GM12878 (cell line): ENCODE measurements at regions not wholly inside any gene's neighbourhood (a gene's known extent, or its start where the extent isn't known, plus 50 kb on each side); places are given as distances from the start of the nearest gene placed in this dataset.

Source experiments
- ATAC-seq: fragments of 200-7000 bp; cut with Tn5 transposase; 3 replicates; pipeline ENCODE4 v1.9.1; 2020; ENCODE audit warnings: mild to moderate bottlenecking, moderate library complexity
- BruUV-seq: library from RNA; stranded (reverse); fragments of 400-500 nt; replicated peaks from 2 replicates; lab custom pipeline; 2021; lab: Mats Ljungman, UMichigan
- CTCF ChIA-PET: fragments of 300-600 bp; sonication (Branson Sonifier 250); formaldehyde crosslinking; extraction: SDS; loops from one replicate; lab custom pipeline; 2021; ENCODE audit warnings: inconsistent platforms; lab: Yijun Ruan, JAX
- POLR2A ChIA-PET: fragments of 350-600 bp; formaldehyde crosslinking; extraction: SDS; loops from one replicate; lab custom pipeline; 2021; ENCODE audit warnings: inconsistent platforms; lab: Charles Lee
- RAD21 ChIA-PET: fragments of 300-600 bp; sonication (Branson Sonifier 250); formaldehyde crosslinking; loops from one replicate; lab custom pipeline; 2023; ENCODE audit warnings: antibody characterized with exemption; ENCODE audit not compliant: unreplicated experiment; lab: Charles Lee
- SMC1A ChIA-PET: fragments of 300-600 bp; sonication (Branson Sonifier 250); formaldehyde crosslinking; loops from one replicate; lab custom pipeline; 2023; ENCODE audit not compliant: unreplicated experiment, uncharacterized antibody; lab: Charles Lee
- DNase-seq: peaks from one replicate; pipeline ENCODE4 v3.0.0-alpha.2; 2011; ENCODE audit warnings: low read depth, low spot score
- FAIRE-seq: peaks from 3 replicates; lab custom pipeline; 2011; peaks lifted over from hg19 to GRCh38; lab: Jason Lieb, UNC
- H2AFZ ChIP-seq: 2 replicates; pipeline ENCODE4 v1.6.0; 2011; ENCODE audit warnings: low read depth, low read length, control low read depth; ENCODE audit not compliant: control insufficient read depth
- H3K27ac ChIP-seq: 2 replicates; pipeline ENCODE4 v1.5.1; 2011; ENCODE audit warnings: control low read depth; ENCODE audit not compliant: control insufficient read depth, insufficient read depth
- H3K27me3 ChIP-seq, 2 experiments: replicated peaks in 1 of 2; 2 replicates each; pipeline versions ENCODE4 v1.6.0 to v1.6.1; 2011; ENCODE audit warnings: low read length in 1 of 2; ENCODE audit not compliant: control insufficient read depth in 2 of 2, insufficient read depth in 2 of 2
- H3K36me3 ChIP-seq, 2 experiments: 2 replicates each; pipeline ENCODE4 v1.5.1; 2011; ENCODE audit warnings: low read length in 1 of 2; ENCODE audit not compliant: control insufficient read depth in 2 of 2, insufficient read depth in 2 of 2
- H3K4me1 ChIP-seq: 2 replicates; pipeline ENCODE4 v1.6.1; 2011; ENCODE audit warnings: mild to moderate bottlenecking, low read length, moderate library complexity, mixed read lengths; ENCODE audit not compliant: control insufficient read depth, insufficient read depth
- H3K4me2 ChIP-seq: 2 replicates; pipeline ENCODE4 v1.6.0; 2011; ENCODE audit warnings: control low read depth; ENCODE audit not compliant: control insufficient read depth, insufficient read depth
- H3K4me3 ChIP-seq: fragments of 200-600 bp; sonication (generic); 2 replicates; pipeline ENCODE4 v1.5.1; 2016
- H3K79me2 ChIP-seq: 2 replicates; pipeline ENCODE4 v1.6.0; 2011; ENCODE audit warnings: low read length; ENCODE audit not compliant: control insufficient read depth, insufficient read depth
- H3K9ac ChIP-seq: 2 replicates; pipeline ENCODE4 v1.8.0; 2011; ENCODE audit warnings: low read length, control low read depth, mixed read lengths; ENCODE audit not compliant: control insufficient read depth, insufficient read depth
- H3K9me3 ChIP-seq: replicated peaks from 3 replicates; pipeline ENCODE4 v1.5.1; 2011; ENCODE audit warnings: mild to moderate bottlenecking, low read length; ENCODE audit not compliant: control insufficient read depth, insufficient read depth
- H4K20me1 ChIP-seq: 2 replicates; pipeline ENCODE4 v1.6.0; 2011; ENCODE audit not compliant: control insufficient read depth, insufficient read depth
- EED ChIP-seq: sonication (generic); IDR thresholded peaks from 2 replicates; pipeline ENCODE4 v1.6.1; 2016; ENCODE audit warnings: antibody characterized with exemption, low read depth
- EGR1 ChIP-seq, 2 experiments: IDR thresholded peaks; 1 replicate in 1 of 2; 2 replicates in 1 of 2; pipeline ENCODE4 v1.6.1; 2011 to 2012; ENCODE audit warnings: low read depth in 2 of 2, low read length in 2 of 2, borderline replicate concordance in 1 of 2, mild to moderate bottlenecking in 1 of 2, moderate library complexity in 1 of 2
- MXI1 ChIP-seq: fragments of 150-350 bp; IDR thresholded peaks from 2 replicates; pipeline ENCODE4 v1.6.1; 2011; ENCODE audit warnings: low read depth, mild to moderate bottlenecking, inconsistent platforms, low read length, improper control_type of control experiment
- NFYB ChIP-seq: IDR thresholded peaks from 2 replicates; pipeline ENCODE4 v1.6.1; 2011; ENCODE audit warnings: low read depth, mild to moderate bottlenecking, low read length, improper control_type of control experiment, moderate library complexity; ENCODE audit not compliant: insufficient read depth
- RAD51 ChIP-seq: fragments of 450-650 bp; IDR thresholded peaks from 2 replicates; pipeline ENCODE4 v1.6.1; 2016; ENCODE audit warnings: moderate library complexity, mild to moderate bottlenecking, inconsistent platforms
- SMAD1 ChIP-seq: fragments of 450-650 bp; IDR thresholded peaks from 2 replicates; pipeline ENCODE4 v1.6.1; 2018; ENCODE audit warnings: mild to moderate bottlenecking, low read depth; ENCODE audit not compliant: partially characterized antibody
- SPI1 ChIP-seq: IDR thresholded peaks from 2 replicates; pipeline ENCODE4 v1.6.1; 2011; ENCODE audit warnings: low read depth, mild to moderate bottlenecking, low read length, moderate library complexity, borderline replicate concordance; ENCODE audit not compliant: insufficient read depth
- TCF3 ChIP-seq: IDR thresholded peaks from 2 replicates; pipeline ENCODE4 v1.6.1; 2012; ENCODE audit warnings: low read depth, mild to moderate bottlenecking, low read length, borderline replicate concordance; ENCODE audit not compliant: insufficient read depth
- ZNF24 ChIP-seq: fragments of 450-650 bp; IDR thresholded peaks from 2 replicates; pipeline ENCODE4 v1.6.1; 2017; ENCODE audit warnings: antibody characterized with exemption, mild to moderate bottlenecking
- WGBS: methylation state at CpG from one replicate; pipeline ENCODE4 v1.1.6; 2016; ENCODE audit warnings: low lambda C conversion rate; ENCODE audit not compliant: insufficient replicate concordance, insufficient coverage; ENCODE audit errors: missing lambda C conversion rate; 5-methylcytosine and 5-hydroxymethylcytosine counted together
- in situ Hi-C: fragments of 300-500 bp; cut with MboI; formaldehyde crosslinking; loops from 9 replicates; pipeline ENCODE4 v1.14.3; 2018; ENCODE audit warnings: mixed read lengths
- intact Hi-C: fragments of 100-400 bp; cut with micrococcal nuclease; formaldehyde crosslinking; loops from one replicate; pipeline ENCODE4 v1.14.2; 2022; ENCODE audit not compliant: unreplicated experiment
- TF ChIP-seq, protein P1 (sequence below): fragments of 450-650 bp; formaldehyde crosslinking; IDR thresholded peaks from 2 replicates; pipeline ENCODE4 v1.4.0; 2022; ENCODE audit warnings: mild to moderate bottlenecking, moderate library complexity
- TF ChIP-seq, protein P2 (sequence below): IDR thresholded peaks from 2 replicates; pipeline ENCODE4 v1.6.1; 2011; ENCODE audit warnings: low read depth, mild to moderate bottlenecking, low read length, moderate library complexity, borderline replicate concordance; ENCODE audit errors: extremely low read depth

GRCh38 chr4:85409251-85409650 lies 65.7 kb upstream of the ARHGAP24 start:
- SMC1A ChIA-PET = no interaction called here
- WGBS = 67% methylated on average over 2 of the region's 2 CpGs
- no peak overlapping the region for H2AFZ ChIP-seq
- POLR2A ChIA-PET = no interaction called here
- ATAC-seq (no peak), FAIRE-seq (no peak), DNase-seq (no peak)
- no peaks in the 10 kb centered on the region for H3K9me3 ChIP-seq
- no peak overlapping the region for H3K4me3 ChIP-seq
- no TSS peak for BruUV-seq
- H3K9ac ChIP-seq = no peak overlapping the region
- intact Hi-C loops = no loop called here
- no peak overlapping the region for H3K27ac ChIP-seq
- in situ Hi-C loops = no loop called here
- H4K20me1 ChIP-seq = no peaks in the 10 kb centered on the region
- RAD21 ChIA-PET = no interaction called here
- no peaks in the 10 kb centered on the region for H3K36me3 ChIP-seq
- no peaks in the 10 kb centered on the region; a peak in 1 of 4 replicates for H3K27me3 ChIP-seq
- CTCF ChIA-PET = no interaction called here
- no peak for TF ChIP-seq EGR1 (IDR thresholded peaks at IDR 0.05; ENCODE audit: borderline replicate concordance in 1 of 2, low read depth in 2 of 2, low read length in 2 of 2)
- no peak for TF ChIP-seq ZNF24
- TF ChIP-seq EED = no peak
- TF ChIP-seq SPI1 = no peak
- no peak for TF ChIP-seq SMAD1
- no peak for TF ChIP-seq TCF3
- no peak for TF ChIP-seq RAD51
- TF ChIP-seq, protein P1, sequence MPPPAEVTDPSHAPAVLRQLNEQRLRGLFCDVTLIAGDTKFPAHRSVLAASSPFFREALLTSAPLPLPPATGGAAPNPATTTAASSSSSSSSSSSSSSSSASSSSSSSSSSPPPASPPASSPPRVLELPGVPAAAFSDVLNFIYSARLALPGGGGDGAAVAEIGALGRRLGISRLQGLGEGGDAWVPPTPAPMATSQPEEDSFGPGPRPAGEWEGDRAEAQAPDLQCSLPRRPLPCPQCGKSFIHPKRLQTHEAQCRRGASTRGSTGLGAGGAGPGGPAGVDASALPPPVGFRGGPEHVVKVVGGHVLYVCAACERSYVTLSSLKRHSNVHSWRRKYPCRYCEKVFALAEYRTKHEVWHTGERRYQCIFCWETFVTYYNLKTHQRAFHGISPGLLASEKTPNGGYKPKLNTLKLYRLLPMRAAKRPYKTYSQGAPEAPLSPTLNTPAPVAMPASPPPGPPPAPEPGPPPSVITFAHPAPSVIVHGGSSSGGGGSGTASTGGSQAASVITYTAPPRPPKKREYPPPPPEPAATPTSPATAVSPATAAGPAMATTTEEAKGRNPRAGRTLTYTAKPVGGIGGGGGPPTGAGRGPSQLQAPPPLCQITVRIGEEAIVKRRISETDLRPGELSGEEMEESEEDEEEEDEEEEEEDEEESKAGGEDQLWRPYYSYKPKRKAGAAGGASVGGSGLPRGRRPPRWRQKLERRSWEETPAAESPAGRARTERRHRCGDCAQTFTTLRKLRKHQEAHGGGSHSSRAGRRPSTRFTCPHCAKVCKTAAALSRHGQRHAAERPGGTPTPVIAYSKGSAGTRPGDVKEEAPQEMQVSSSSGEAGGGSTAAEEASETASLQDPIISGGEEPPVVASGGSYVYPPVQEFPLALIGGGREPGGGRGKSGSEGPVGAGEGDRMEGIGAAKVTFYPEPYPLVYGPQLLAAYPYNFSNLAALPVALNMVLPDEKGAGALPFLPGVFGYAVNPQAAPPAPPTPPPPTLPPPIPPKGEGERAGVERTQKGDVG = no peak
- no peak for TF ChIP-seq MXI1
- no peak for TF ChIP-seq NFYB
- TF ChIP-seq, protein P2, sequence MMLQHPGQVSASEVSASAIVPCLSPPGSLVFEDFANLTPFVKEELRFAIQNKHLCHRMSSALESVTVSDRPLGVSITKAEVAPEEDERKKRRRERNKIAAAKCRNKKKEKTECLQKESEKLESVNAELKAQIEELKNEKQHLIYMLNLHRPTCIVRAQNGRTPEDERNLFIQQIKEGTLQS = no peak
- no peak overlapping the region for H3K4me2 ChIP-seq
- no peaks in the 10 kb centered on the region for H3K79me2 ChIP-seq
- H3K4me1 ChIP-seq = no peaks in the 10 kb centered on the region
